Stimulated activated effector memory CD8-positive, alpha-beta T cell treated with anti-CD3 and anti-CD28 coated beads, Interleukin-12 subunit alpha, Interleukin-12 subunit beta, amount 100 ng/mL, for 72 hours (primary cell): ENCODE measurements at regions not wholly inside any gene's neighbourhood (a gene's known extent, or its start where the extent isn't known, plus 50 kb on each side); places are given as distances from the start of the nearest gene placed in this dataset.

ENCODE experiments used
- ATAC-seq: fragments of 150-1000 bp; cut with Tn5 transposase; 2 replicates; pipeline ENCODE4 v1.10.0; 2021
- DNase-seq, 2 donors: peaks; one replicate each; pipeline ENCODE4 v3.0.0; 2021 to 2022; ENCODE audit warnings: low spot score in 2 of 2
- H3K27ac Mint-ChIP-seq: one replicate; pipeline ENCODE4 v1.8.0; 2022; ENCODE audit warnings: mild to moderate bottlenecking, mixed read lengths
- H3K36me3 Mint-ChIP-seq: one replicate; pipeline ENCODE4 v1.8.0; 2022; ENCODE audit warnings: mild to moderate bottlenecking, mixed read lengths
- H3K4me1 Mint-ChIP-seq: one replicate; pipeline ENCODE4 v1.8.0; 2022; ENCODE audit warnings: mixed read lengths
- H3K4me3 Mint-ChIP-seq: one replicate; pipeline ENCODE4 v1.8.0; 2022; ENCODE audit warnings: mild to moderate bottlenecking, mixed read lengths
- H3K9me3 Mint-ChIP-seq: one replicate; pipeline ENCODE4 v1.8.0; 2022; ENCODE audit warnings: mixed read lengths

DNA sequence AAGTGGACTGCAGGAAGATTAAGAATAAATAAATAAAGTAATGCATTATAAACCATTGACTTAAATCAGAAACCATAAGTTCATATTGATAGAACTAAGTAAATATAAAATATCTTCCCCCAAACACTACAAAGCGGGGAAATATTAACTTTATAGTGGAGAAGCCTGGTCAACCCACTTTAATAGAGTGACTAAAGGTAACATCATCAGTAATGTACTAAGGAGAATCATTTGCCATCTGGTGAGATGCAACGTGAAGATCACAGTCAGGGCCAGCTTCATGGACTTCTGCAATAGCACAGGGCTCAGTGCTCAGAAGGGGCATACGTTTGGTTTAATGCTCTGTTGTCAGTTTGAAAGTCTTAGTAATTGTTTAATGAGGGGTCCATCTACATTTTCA, 58.8 kb upstream of the CD83 start:
- no peaks in the 10 kb centered on the region for H3K4me1 Mint-ChIP-seq
- ATAC-seq (no peak), DNase-seq (no peak)
- H3K4me3 Mint-ChIP-seq = no peak overlapping the region
- no peaks in the 10 kb centered on the region for H3K9me3 Mint-ChIP-seq
- no peak overlapping the region for H3K27ac Mint-ChIP-seq
- no peaks in the 10 kb centered on the region for H3K36me3 Mint-ChIP-seq

DNA sequence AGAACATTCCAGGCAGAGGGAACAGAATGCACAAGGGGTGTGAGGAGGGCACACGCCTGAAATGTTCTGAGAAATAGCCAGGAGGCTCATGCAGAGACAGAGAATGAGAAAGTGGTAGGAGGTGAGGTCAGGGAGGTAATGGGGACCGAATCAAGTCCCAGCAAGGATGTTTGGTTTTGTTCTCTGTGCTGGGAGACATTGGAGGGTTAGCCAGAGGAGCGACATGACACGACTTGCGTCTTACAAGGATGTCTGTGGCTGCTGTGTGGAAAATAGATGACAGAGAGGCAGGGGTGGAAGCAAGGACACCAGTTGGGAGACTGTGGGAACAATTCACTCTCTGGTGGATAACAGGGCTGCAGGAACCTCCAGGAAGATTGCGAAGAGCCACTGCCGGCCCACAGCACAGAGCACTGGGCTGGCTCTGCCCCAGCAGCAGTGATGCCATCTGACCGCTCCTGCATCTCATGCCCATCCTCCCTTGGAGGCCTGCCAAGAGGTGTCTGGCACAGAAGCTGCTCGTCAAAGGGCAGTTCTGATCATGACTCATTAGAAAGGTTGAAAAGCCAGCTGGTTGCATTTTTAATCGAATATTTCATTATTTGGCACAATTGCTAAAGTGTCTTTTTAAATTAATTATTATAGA, 57.7 kb upstream of the CD83 start:
- Mint-ChIP-seq H3K4me1 (no peaks in the 10 kb centered on the region), H3K27ac (no peak overlapping the region), H3K4me3 (no peak overlapping the region), H3K36me3 (no peaks in the 10 kb centered on the region), H3K9me3 (no peaks in the 10 kb centered on the region)
- ATAC-seq (no peak), DNase-seq (no peak)

DNA sequence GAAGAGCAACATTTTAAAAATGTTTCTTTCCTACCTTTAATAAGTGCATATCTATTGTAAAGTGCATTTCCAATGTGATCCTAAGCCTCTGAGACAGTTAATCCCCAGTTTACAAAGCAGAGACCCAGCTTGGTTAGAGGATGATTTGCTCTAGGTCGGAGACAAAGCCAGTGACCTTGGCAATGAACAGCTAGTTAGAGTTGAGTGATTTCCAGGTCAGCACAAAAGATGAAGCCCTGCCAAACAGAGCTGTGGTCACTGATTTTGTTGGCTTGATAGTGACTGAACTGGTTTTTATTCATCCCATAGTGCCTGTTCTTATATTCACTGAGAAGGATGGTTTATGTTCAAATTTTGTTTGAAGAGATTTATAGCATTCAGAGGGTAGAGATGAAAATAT, 56.6 kb upstream of the CD83 start:
- no peak overlapping the region for H3K27ac Mint-ChIP-seq
- H3K4me3 Mint-ChIP-seq = no peak overlapping the region
- no peak for DNase-seq

DNA sequence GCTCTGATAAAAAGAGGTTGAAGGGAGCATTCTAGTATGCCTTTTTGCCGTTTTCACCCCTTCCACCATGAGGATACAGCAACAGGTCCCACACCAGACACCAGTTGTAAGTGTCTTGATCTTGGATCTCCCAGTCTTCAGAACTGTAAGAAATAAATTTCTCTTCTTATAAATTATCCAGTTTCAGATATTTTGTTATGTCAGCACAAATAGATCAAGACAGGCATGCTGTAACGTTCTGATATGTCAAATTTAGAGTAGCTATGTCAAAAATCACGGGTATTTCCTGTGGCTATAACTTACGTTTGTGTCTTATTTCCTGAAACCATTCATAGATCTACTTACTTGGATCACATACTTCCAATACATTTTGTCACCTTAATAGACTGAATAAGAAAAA, 55.9 kb upstream of the CD83 start:
- Mint-ChIP-seq H3K27ac (no peak overlapping the region), H3K4me3 (no peak overlapping the region), H3K9me3 (no peaks in the 10 kb centered on the region), H3K4me1 (peaks cover 1% of the 10 kb centered on the region), H3K36me3 (no peaks in the 10 kb centered on the region)
- no peak for ATAC-seq
- DNase-seq = no peak

More for the DNA sequence above, 56.6 kb upstream of the CD83 start:
- no peak for ATAC-seq
- no peaks in the 10 kb centered on the region for H3K36me3 Mint-ChIP-seq
- no peaks in the 10 kb centered on the region for H3K9me3 Mint-ChIP-seq
- no peaks in the 10 kb centered on the region for H3K4me1 Mint-ChIP-seq

DNA sequence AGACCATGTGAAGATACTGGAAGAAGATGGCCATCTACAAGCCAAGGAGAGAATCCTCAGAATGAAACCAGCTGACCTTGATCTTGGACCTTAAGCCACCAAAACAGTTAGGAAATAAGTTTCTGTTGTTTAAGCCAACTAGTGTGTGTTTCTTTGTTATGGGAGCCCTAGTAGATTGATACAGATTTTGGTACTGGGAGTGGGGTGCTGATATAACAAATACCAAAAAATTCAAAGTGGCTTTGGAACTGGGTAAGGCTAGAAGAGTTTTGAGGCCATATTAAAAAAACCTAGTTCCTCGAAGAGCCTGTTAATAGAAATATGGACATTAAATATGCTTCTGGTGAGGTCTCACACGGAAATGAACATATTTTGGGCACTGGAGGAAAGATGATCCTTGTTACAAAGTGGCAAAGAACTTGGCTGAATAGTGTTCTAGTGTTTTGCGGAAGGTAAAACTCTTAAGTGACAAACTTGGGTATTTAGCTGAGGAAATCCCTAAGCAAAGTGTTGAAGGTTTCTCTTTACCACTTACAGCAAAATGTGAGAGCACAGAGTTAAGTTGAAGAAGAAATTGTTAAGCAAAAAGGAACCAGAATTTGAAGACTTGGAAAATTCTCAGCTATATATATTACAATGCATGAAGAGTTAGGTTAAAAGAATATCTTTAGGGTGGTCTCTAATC, 55.1 kb upstream of the CD83 start:
- H3K9me3 Mint-ChIP-seq = no peaks in the 10 kb centered on the region
- ATAC-seq = no peak
- no peak overlapping the region for H3K27ac Mint-ChIP-seq
- no peak overlapping the region for H3K4me3 Mint-ChIP-seq
- peaks cover 7% of the 10 kb centered on the region for H3K4me1 Mint-ChIP-seq
- no peak for DNase-seq
- H3K36me3 Mint-ChIP-seq = no peaks in the 10 kb centered on the region

DNA sequence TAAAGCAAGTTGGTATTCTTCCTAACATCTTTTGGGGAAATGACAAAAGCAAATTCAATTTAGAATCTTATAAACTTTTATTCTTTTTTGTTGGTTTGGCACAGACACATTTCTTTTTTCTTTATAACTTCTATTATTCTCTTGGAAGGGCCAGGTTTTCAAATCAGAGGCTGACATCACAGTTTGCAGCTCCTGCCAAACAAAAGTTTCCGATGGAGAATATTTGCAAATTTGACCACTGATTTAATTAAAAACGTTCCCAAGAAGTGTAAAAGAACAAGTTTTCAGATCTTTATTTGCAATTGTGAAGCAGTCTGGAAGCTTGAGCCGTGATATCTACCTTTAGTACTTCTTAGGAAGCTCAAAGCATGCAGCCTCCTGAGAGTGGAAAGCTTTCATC, 53.8 kb upstream of the CD83 start:
- peaks cover 20% of the 10 kb centered on the region for H3K4me1 Mint-ChIP-seq
- ATAC-seq = no peak
- no peak for DNase-seq

DNA sequence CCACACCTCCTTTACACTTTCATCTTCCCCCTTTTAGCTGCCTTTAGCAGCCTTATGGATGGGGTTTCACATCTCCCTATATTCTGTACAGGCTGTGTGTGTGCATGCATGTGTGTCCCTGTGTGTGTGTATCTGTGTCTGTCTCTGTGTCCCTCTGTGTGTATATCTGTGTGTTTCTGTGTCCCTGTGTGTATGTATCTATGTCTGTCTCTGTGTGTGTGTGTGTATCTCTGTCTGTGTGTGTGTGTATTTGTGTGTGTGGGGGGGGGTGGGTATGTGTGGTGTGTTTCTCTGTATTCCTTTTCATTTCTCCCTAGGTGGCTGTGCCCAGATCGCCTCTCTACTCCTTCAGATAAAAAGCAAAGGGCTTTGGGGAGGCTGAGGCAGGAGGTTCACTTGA, 52.2 kb upstream of the CD83 start:
- Mint-ChIP-seq H3K4me1 (peaks cover 23% of the 10 kb centered on the region), H3K9me3 (no peaks in the 10 kb centered on the region), H3K36me3 (no peaks in the 10 kb centered on the region), H3K4me3 (no peak overlapping the region), H3K27ac (no peak overlapping the region)
- no peak for ATAC-seq
- DNase-seq = no peak

More for the DNA sequence above, 53.8 kb upstream of the CD83 start:
- no peak overlapping the region for H3K4me3 Mint-ChIP-seq
- no peak overlapping the region for H3K27ac Mint-ChIP-seq
- no peaks in the 10 kb centered on the region for H3K9me3 Mint-ChIP-seq
- no peaks in the 10 kb centered on the region for H3K36me3 Mint-ChIP-seq

- no peak overlapping the region for H3K4me3 Mint-ChIP-seq
- no peaks in the 10 kb centered on the region for H3K9me3 Mint-ChIP-seq
- DNase-seq = no peak
- H3K4me1 Mint-ChIP-seq = peaks cover 31% of the 10 kb centered on the region
- H3K36me3 Mint-ChIP-seq = peaks cover 5% of the 10 kb centered on the region
- H3K27ac Mint-ChIP-seq = no peak overlapping the region
- ATAC-seq = peak; percentile 62
Observed at GRCh38 chr6:14066782-14067406, 50.7 kb upstream of the CD83 start.

- Mint-ChIP-seq H3K36me3 (peaks cover 5% of the 10 kb centered on the region), H3K4me1 (peaks cover 36% of the 10 kb centered on the region), H3K27ac (no peak overlapping the region), H3K9me3 (no peaks in the 10 kb centered on the region), H3K4me3 (peak overlapping the region; percentile 31)
- DNase-seq (no peak), ATAC-seq (no peak)
Observed at GRCh38 chr6:14067656-14068055, 49.9 kb upstream of the CD83 start.
